GM23338 (cell line): ENCODE measurements at regions not wholly inside any gene's neighbourhood (a gene's known extent, or its start where the extent isn't known, plus 50 kb on each side); places are given as distances from the start of the nearest gene placed in this dataset.
"Not testable (repeated sequence)": the region's sequence is repeated elsewhere in the genome, so short reads cannot be mapped to it uniquely, and the experiment has no call there.

Source experiments
- ATAC-seq: fragments of 200-7000 bp; cut with Tn5 transposase; 3 replicates; pipeline ENCODE4 v1.9.1; 2020
- DNase-seq: peaks from one replicate; pipeline ENCODE4 v3.0.0-alpha.2; 2015; ENCODE audit warnings: low spot score
- H2AFZ ChIP-seq: fragments of 200-600 bp; sonication (generic); 2 replicates; pipeline ENCODE4 v1.8.0; 2016; ENCODE audit warnings: antibody characterized with exemption, mild to moderate bottlenecking, moderate library complexity
- H3F3A ChIP-seq: fragments of 200-600 bp; sonication (generic); replicated peaks from 2 replicates; pipeline ENCODE4 v1.8.0; 2017; ENCODE audit warnings: antibody characterized with exemption, mixed run types, low read depth
- H3K27ac ChIP-seq: fragments of 200-600 bp; sonication (generic); 2 replicates; pipeline ENCODE4 v1.6.1; 2016; ENCODE audit warnings: low read depth
- H3K27me3 ChIP-seq: fragments of 200-600 bp; sonication (generic); 2 replicates; pipeline ENCODE4 v1.8.0; 2016; ENCODE audit warnings: mild to moderate bottlenecking, mixed run types, moderate library complexity; ENCODE audit not compliant: insufficient read depth
- H3K36me3 ChIP-seq: fragments of 200-600 bp; sonication (generic); 2 replicates; pipeline ENCODE4 v1.8.0; 2016; ENCODE audit warnings: mild to moderate bottlenecking; ENCODE audit not compliant: insufficient read depth
- H3K4me1 ChIP-seq: fragments of 200-600 bp; sonication (generic); 2 replicates; pipeline ENCODE4 v1.8.0; 2016; ENCODE audit warnings: mild to moderate bottlenecking, moderate library complexity; ENCODE audit not compliant: insufficient read depth
- H3K4me2 ChIP-seq: fragments of 200-600 bp; sonication (generic); 2 replicates; pipeline ENCODE4 v1.7.1; 2017; ENCODE audit warnings: mixed run types
- H3K4me3 ChIP-seq: fragments of 200-600 bp; sonication (generic); 2 replicates; pipeline ENCODE4 v1.6.1; 2016; ENCODE audit warnings: mixed run types
- H3K79me2 ChIP-seq: fragments of 200-600 bp; sonication (generic); replicated peaks from 2 replicates; pipeline ENCODE4 v1.8.0; 2017; ENCODE audit warnings: mild to moderate bottlenecking; ENCODE audit not compliant: insufficient read depth
- H3K9me2 ChIP-seq: fragments of 200-600 bp; sonication (generic); 2 replicates; pipeline ENCODE4 v1.8.0; 2017; ENCODE audit not compliant: insufficient read depth
- H4K20me1 ChIP-seq: fragments of 200-600 bp; sonication (generic); replicated peaks from 2 replicates; pipeline ENCODE4 v1.8.0; 2017; ENCODE audit warnings: mild to moderate bottlenecking; ENCODE audit not compliant: insufficient read depth
- H3K27ac Mint-ChIP-seq: 2 replicates; pipeline ENCODE4 v1.8.0; 2020; ENCODE audit warnings: inconsistent platforms, mild to moderate bottlenecking, moderate library complexity, mixed read lengths
- H3K27me3 Mint-ChIP-seq: 3 replicates; pipeline ENCODE4 v1.8.0; 2022; ENCODE audit warnings: low read depth, mild to moderate bottlenecking, moderate library complexity, mixed read lengths, inconsistent platforms; ENCODE audit not compliant: insufficient read depth, poor library complexity
- H3K36me3 Mint-ChIP-seq: 3 replicates; pipeline ENCODE4 v1.8.0; 2021; ENCODE audit warnings: low read depth, mild to moderate bottlenecking, inconsistent platforms, moderate library complexity, mixed read lengths
- H3K4me1 Mint-ChIP-seq: 3 replicates; pipeline ENCODE4 v1.8.0; 2020; ENCODE audit warnings: mild to moderate bottlenecking, inconsistent platforms, mixed read lengths
- H3K4me3 Mint-ChIP-seq: 3 replicates; pipeline ENCODE4 v1.8.0; 2021; ENCODE audit warnings: moderate library complexity, mild to moderate bottlenecking, inconsistent platforms, mixed read lengths
- H3K9me3 Mint-ChIP-seq: 3 replicates; pipeline ENCODE4 v1.8.0; 2020; ENCODE audit warnings: moderate library complexity, mild to moderate bottlenecking, inconsistent platforms, mixed read lengths
- EZH2 ChIP-seq: fragments of 200-600 bp; sonication (generic); IDR thresholded peaks from one replicate; pipeline ENCODE4 v1.8.0; 2017; ENCODE audit warnings: antibody characterized with exemption, mild to moderate bottlenecking, low read depth; ENCODE audit not compliant: unreplicated experiment
- REST ChIP-seq: IDR thresholded peaks from one replicate; pipeline ENCODE4 v1.6.1; 2018; ENCODE audit warnings: antibody characterized with exemption; ENCODE audit not compliant: unreplicated experiment

GRCh38 chr12:131309700-131310099 lies 356.0 kb downstream of the ADGRD1 start:
- no peaks in the 10 kb centered on the region for H3K27me3 ChIP-seq
- no peaks in the 10 kb centered on the region for H3K79me2 ChIP-seq
- H3K36me3 ChIP-seq: no peaks in the 10 kb centered on the region; the same call in 1 of the 2 replicates
- Mint-ChIP-seq H3K27me3 (peaks cover 3% of the 10 kb centered on the region), H3K27ac (no peak overlapping the region), H3K9me3 (peaks cover 6% of the 10 kb centered on the region; the same call in 2 of the 3 replicates), H3K4me3 (no peak overlapping the region), H3K4me1 (peaks cover 13% of the 10 kb centered on the region), H3K36me3 (peaks cover under 1% of the 10 kb centered on the region; the same call in 1 of the 3 replicates)
- ATAC-seq (no peak), DNase-seq (no peak)
- TF ChIP-seq EZH2: no peak
- peaks cover 5% of the 10 kb centered on the region for H3K4me1 ChIP-seq
- H3F3A ChIP-seq: no peaks in the 10 kb centered on the region
- no peaks in the 10 kb centered on the region for H3K9me2 ChIP-seq
- no peak overlapping the region for H2AFZ ChIP-seq
- no peak overlapping the region for H3K4me3 ChIP-seq
- no peaks in the 10 kb centered on the region for H4K20me1 ChIP-seq
- no peak overlapping the region for H3K4me2 ChIP-seq
- H3K27ac ChIP-seq: no peak overlapping the region

DNA sequence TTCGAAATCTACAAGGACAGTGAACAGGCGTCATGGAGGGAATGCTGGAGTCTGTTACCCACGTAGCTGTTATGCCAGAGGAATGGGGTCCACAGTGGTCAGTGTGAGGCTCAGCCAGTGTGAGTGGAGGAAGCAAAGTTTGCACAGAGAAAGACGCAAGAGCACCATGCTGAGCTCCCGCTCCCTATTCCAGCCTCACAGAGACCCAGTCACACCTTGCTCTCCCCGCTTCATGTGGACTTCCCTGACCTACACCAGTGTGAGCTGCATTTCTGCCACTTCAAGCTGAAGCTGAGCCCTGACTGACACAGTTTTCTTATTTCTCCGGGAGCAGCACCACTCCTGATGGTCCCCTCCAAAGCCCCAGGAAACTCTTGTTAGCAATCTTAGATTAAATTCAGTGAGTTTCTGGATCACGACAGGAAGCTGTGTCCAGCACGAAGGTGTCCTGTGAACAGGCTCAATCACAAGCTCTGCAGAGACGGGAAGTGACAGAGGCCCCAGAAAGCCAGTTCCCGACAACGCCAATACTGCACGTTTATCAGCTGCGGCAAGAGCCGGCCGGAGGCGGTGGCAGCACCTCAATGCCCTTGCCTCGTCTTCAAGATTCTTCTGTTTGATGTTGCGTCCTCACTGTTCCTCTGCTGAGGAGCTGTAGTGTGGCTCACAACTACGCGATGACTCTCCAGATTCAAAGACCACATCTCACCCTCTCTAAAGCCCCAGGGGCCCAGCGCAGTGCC lies 356.7 kb downstream of the ADGRD1 start:
- H3K27me3 Mint-ChIP-seq, DNase-seq, H3K27ac ChIP-seq, H3K36me3 ChIP-seq, H3F3A ChIP-seq, H3K79me2 ChIP-seq, H3K36me3 Mint-ChIP-seq, H3K4me2 ChIP-seq, H3K9me2 ChIP-seq, ATAC-seq, H4K20me1 ChIP-seq, H3K27me3 ChIP-seq, H3K27ac Mint-ChIP-seq, H2AFZ ChIP-seq, H3K4me3 ChIP-seq, H3K4me1 ChIP-seq, H3K4me3 Mint-ChIP-seq: not testable (repeated sequence)
- Mint-ChIP-seq H3K4me1 (peaks cover 13% of the 10 kb centered on the region), H3K9me3 (peaks cover 11% of the 10 kb centered on the region)
- peak; percentile 3 for TF ChIP-seq REST

DNA sequence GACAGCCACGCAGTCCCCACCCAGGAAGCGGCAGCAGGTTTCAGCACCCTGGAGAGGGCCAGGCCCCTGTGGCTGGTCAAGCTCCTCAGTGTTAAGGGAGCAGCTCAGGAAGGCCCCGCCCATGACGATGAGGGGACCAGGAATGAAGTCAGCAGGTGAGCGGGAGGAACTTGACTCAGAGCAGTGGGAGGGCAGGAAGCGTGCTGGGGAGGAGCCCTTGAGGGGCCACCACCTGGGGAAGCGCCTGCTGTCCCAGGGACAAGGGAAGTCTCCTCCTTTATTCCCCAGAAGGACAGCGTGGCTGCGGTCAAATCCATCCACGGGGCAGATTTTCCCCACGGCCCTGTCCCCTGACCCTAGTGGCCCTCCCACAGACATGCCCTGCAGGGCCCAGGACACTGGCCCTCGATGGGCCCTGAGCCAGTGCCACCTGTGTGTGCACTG lies 357.6 kb downstream of the ADGRD1 start:
- not testable (repeated sequence) for H3K27ac ChIP-seq
- peak; percentile 89 for ATAC-seq
- peak; percentile 65 for DNase-seq

More for the DNA sequence above, 357.6 kb downstream of the ADGRD1 start:
- not testable (repeated sequence) for H3K27me3 Mint-ChIP-seq, H3K79me2 ChIP-seq, H3F3A ChIP-seq, H3K27me3 ChIP-seq, H3K9me2 ChIP-seq, H3K27ac Mint-ChIP-seq, H4K20me1 ChIP-seq, H3K4me3 Mint-ChIP-seq, H3K4me1 ChIP-seq, H3K4me3 ChIP-seq, H3K36me3 ChIP-seq, H2AFZ ChIP-seq, H3K36me3 Mint-ChIP-seq, H3K4me2 ChIP-seq
- peaks cover 20% of the 10 kb centered on the region for H3K9me3 Mint-ChIP-seq
- TF ChIP-seq REST: peak; percentile 32
- peaks cover 13% of the 10 kb centered on the region for H3K4me1 Mint-ChIP-seq
